LNCaP clone FGC (cell line): ENCODE measurements at regions not wholly inside any gene's neighbourhood (a gene's known extent, or its start where the extent isn't known, plus 50 kb on each side); places are given as distances from the start of the nearest gene placed in this dataset.

ENCODE experiments used
- DNase-seq: peaks from one replicate; pipeline ENCODE4 v3.0.0-alpha.2; 2011; ENCODE audit warnings: low read depth
- H3K4me3 ChIP-seq: 2 replicates; pipeline ENCODE4 v1.5.1; 2011; ENCODE audit warnings: mild to moderate bottlenecking, low read depth, low read length, control low read depth
- CTCF ChIP-seq: IDR thresholded peaks from 2 replicates; pipeline ENCODE4 v1.5.1; 2012; ENCODE audit warnings: mild to moderate bottlenecking; ENCODE audit not compliant: control insufficient read depth, insufficient read depth; ENCODE audit errors: extremely low read depth

- H3K4me3 ChIP-seq = no peak overlapping the region
- TF ChIP-seq CTCF = no peak
- DNase-seq = no peak
These were observed 261.7 kb downstream of the BUD13 start for GRCh38 chr11:116510886-116511650.

- no peak for DNase-seq
- no peak overlapping the region for H3K4me3 ChIP-seq
- TF ChIP-seq CTCF = no peak
These were observed 262.6 kb downstream of the BUD13 start for GRCh38 chr11:116510166-116510565.

- no peak for TF ChIP-seq CTCF
- H3K4me3 ChIP-seq = no peak overlapping the region
- DNase-seq = no peak
These were observed 263.2 kb downstream of the BUD13 start for GRCh38 chr11:116509551-116509950.

- DNase-seq = no peak
- TF ChIP-seq CTCF = no peak
- H3K4me3 ChIP-seq = no peak overlapping the region
These were observed 264.7 kb downstream of the BUD13 start for GRCh38 chr11:116507849-116508695.

- DNase-seq = no peak
- no peak overlapping the region for H3K4me3 ChIP-seq
- no peak for TF ChIP-seq CTCF
These were observed 265.8 kb downstream of the BUD13 start for GRCh38 chr11:116507016-116507415.

GRCh38 chr11:116506263-116506825 is 266.4 kb downstream of the BUD13 start:
- TF ChIP-seq CTCF = no peak
- DNase-seq = no peak
- H3K4me3 ChIP-seq = no peak overlapping the region
